OCI-LY7 (cell line): ENCODE measurements at regions not wholly inside any gene's neighbourhood (a gene's known extent, or its start where the extent isn't known, plus 50 kb on each side); places are given as distances from the start of the nearest gene placed in this dataset.

Experiments used
- BruUV-seq: library from RNA; stranded (reverse); fragments of 400-500 nt; replicated peaks from 2 replicates; lab custom pipeline; 2021; lab: Mats Ljungman, UMichigan
- CTCF ChIA-PET: fragments of 300-600 bp; sonication (Branson Sonifier 250); formaldehyde crosslinking; loops from one replicate; lab custom pipeline; 2022; ENCODE audit warnings: antibody characterized with exemption; ENCODE audit not compliant: unreplicated experiment; lab: Charles Lee
- POLR2A ChIA-PET: fragments of 300-600 bp; sonication (Branson Sonifier 250); formaldehyde crosslinking; loops from one replicate; lab custom pipeline; 2022; ENCODE audit warnings: antibody characterized with exemption; lab: Charles Lee
- DNase-seq: peaks from one replicate; pipeline ENCODE4 v3.0.0-alpha.2; 2015; ENCODE audit warnings: low spot score
- H2AFZ ChIP-seq: fragments of 200-600 bp; sonication (generic), shearing (Covaris generic); 2 replicates; pipeline ENCODE4 v1.6.1; 2014; ENCODE audit warnings: mild to moderate bottlenecking, antibody characterized with exemption, low read length, moderate library complexity
- H3K27ac ChIP-seq: fragments of 200-600 bp; sonication (generic); 2 replicates; pipeline ENCODE4 v1.5.1; 2014; ENCODE audit warnings: mixed run types, low read depth, mild to moderate bottlenecking, moderate library complexity, low read length, inconsistent platforms; ENCODE audit not compliant: poor library complexity, severe bottlenecking
- H3K36me3 ChIP-seq: fragments of 200-600 bp; sonication (generic); 2 replicates; pipeline ENCODE4 v1.6.1; 2014; ENCODE audit warnings: mild to moderate bottlenecking, antibody characterized with exemption, low read length, moderate library complexity, mixed read lengths; ENCODE audit not compliant: insufficient read depth
- H3K4me1 ChIP-seq: fragments of 200-600 bp; sonication (generic); 2 replicates; pipeline ENCODE4 v1.5.1; 2014; ENCODE audit warnings: mild to moderate bottlenecking, low read length; ENCODE audit not compliant: insufficient read depth, poor library complexity, severe bottlenecking
- H3K4me2 ChIP-seq: fragments of 200-600 bp; sonication (generic); 2 replicates; pipeline ENCODE4 v1.6.1; 2014; ENCODE audit warnings: mild to moderate bottlenecking, low read length
- H3K4me3 ChIP-seq: fragments of 200-600 bp; sonication (generic); 2 replicates; pipeline ENCODE4 v1.5.1; 2014; ENCODE audit warnings: mild to moderate bottlenecking, low read depth, low read length; ENCODE audit not compliant: poor library complexity, severe bottlenecking
- H3K79me2 ChIP-seq: fragments of 200-600 bp; sonication (generic); 2 replicates; pipeline ENCODE4 v1.6.1; 2016; ENCODE audit warnings: low read depth, mild to moderate bottlenecking, low read length, moderate library complexity, mixed read lengths; ENCODE audit not compliant: insufficient read depth
- H3K9me2 ChIP-seq: fragments of 200-600 bp; sonication (generic); 2 replicates; pipeline ENCODE4 v1.6.1; 2016; ENCODE audit warnings: mild to moderate bottlenecking, low read length, mixed read lengths; ENCODE audit not compliant: insufficient read depth
- H3K9me3 ChIP-seq: fragments of 200-600 bp; sonication (generic); 2 replicates; pipeline ENCODE4 v1.6.1; 2014; ENCODE audit warnings: mild to moderate bottlenecking, mixed run types, low read length, mixed read lengths
- H4K20me1 ChIP-seq: fragments of 200-600 bp; sonication (generic); 2 replicates; pipeline ENCODE4 v1.6.1; 2014; ENCODE audit warnings: mild to moderate bottlenecking, antibody characterized with exemption, low read length, moderate library complexity, mixed read lengths; ENCODE audit not compliant: insufficient read depth
- EZH2phosphoT487 ChIP-seq: fragments of 200-600 bp; sonication (generic); IDR thresholded peaks from 2 replicates; pipeline ENCODE4 v1.6.1; 2018; ENCODE audit warnings: low read depth, borderline replicate concordance, mild to moderate bottlenecking, mixed run types, antibody characterized with exemption, low read length, moderate library complexity, mixed read lengths
- intact Hi-C: fragments of 100-400 bp; cut with micrococcal nuclease; formaldehyde crosslinking; loops from one replicate; pipeline ENCODE4 v1.10.0; 2022; ENCODE audit not compliant: unreplicated experiment
- TF ChIP-seq, protein P1 (sequence below): fragments of 200-600 bp; sonication (generic); conservative IDR thresholded peaks from 2 replicates; pipeline ENCODE4 v1.5.1; 2014; ENCODE audit warnings: mild to moderate bottlenecking, antibody characterized with exemption, low read length, moderate library complexity, mixed read lengths

DNA sequence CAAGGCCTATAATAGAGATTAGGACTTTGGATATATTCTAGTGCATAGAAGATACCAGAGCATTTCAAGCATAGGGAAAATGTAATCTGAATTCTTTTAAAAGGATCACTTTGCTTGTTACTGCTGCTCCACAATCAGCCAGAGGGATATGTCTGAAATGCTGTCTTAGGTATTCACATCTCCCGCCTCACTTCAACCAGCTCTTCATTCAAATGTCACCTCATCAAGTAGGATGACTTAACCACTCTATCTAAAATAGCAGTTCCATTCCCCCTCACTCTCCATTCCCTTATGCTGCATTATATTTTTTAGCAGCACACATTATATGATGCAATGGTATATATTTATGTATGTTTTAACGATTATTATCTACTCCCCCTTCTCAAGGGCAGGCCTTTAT lies 500.3 kb upstream of the GRIA1 start:
- no peaks in the 10 kb centered on the region for H3K79me2 ChIP-seq
- ChIA-PET CTCF (no interaction called here), POLR2A (no interaction called here)
- no peak overlapping the region for H2AFZ ChIP-seq
- H3K36me3 ChIP-seq: no peaks in the 10 kb centered on the region
- intact Hi-C loops: no loop called here
- no peaks in the 10 kb centered on the region for H3K9me3 ChIP-seq
- no peak for DNase-seq
- H3K9me2 ChIP-seq: no peaks in the 10 kb centered on the region
- no peaks in the 10 kb centered on the region for H4K20me1 ChIP-seq
- no TSS peak for BruUV-seq
- no peak overlapping the region for H3K4me2 ChIP-seq
- TF ChIP-seq, protein P1, sequence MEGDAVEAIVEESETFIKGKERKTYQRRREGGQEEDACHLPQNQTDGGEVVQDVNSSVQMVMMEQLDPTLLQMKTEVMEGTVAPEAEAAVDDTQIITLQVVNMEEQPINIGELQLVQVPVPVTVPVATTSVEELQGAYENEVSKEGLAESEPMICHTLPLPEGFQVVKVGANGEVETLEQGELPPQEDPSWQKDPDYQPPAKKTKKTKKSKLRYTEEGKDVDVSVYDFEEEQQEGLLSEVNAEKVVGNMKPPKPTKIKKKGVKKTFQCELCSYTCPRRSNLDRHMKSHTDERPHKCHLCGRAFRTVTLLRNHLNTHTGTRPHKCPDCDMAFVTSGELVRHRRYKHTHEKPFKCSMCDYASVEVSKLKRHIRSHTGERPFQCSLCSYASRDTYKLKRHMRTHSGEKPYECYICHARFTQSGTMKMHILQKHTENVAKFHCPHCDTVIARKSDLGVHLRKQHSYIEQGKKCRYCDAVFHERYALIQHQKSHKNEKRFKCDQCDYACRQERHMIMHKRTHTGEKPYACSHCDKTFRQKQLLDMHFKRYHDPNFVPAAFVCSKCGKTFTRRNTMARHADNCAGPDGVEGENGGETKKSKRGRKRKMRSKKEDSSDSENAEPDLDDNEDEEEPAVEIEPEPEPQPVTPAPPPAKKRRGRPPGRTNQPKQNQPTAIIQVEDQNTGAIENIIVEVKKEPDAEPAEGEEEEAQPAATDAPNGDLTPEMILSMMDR: no peak
- no peak for TF ChIP-seq EZH2phosphoT487
- H3K4me1 ChIP-seq: no peaks in the 10 kb centered on the region
- no peak overlapping the region for H3K27ac ChIP-seq
- H3K4me3 ChIP-seq: no peak overlapping the region

DNA sequence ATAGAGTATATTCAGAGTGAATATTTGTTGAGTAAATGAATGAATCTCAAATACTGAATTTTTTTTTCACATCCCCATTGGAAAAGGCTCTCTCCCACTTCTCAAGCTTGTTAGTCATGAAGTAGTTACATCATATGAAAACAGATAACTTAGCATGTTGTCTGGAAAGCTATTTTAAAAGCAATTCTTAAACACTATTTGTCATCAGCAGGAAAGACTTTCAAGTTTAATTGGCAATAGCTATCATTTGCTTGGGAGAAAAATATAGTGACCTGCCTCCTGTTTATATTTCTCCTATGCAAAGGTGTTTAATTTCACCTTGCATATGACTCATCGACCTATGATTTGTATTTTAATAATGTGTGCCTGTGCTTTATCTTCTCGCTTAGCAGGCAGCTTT lies 499.8 kb upstream of the GRIA1 start:
- BruUV-seq: no TSS peak
- intact Hi-C loops: no loop called here

DNA sequence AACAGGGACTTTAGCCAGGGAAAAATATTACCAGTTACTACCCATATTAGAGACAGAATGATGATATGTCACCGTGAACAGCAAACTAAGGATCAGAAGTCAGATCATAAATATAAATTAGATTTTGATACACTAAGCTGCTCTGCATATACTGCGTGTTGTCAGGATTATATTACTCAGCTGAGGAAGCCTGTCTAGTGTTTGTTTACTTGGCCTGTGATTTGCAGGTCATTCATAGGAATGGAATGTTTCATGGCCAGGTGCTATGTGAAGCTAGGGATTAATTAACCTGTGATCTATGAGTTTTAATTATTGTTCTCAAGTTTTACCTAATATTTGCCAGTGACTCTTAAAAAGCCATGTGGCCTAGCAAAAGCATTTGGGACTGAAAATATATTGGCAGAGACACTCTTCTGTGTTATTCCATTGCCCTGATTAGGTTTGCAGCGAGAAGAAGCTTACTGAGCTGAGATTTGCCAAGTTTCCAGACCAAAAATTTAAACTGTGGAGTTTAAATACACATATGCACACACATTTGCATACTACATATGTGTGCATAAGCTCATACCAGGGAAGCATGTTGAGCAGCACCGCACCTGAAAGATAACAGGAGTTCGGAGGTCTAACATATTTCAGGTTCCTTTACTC lies 496.3 kb upstream of the GRIA1 start:
- no peaks in the 10 kb centered on the region for H3K79me2 ChIP-seq
- no peak overlapping the region for H3K27ac ChIP-seq
- ChIA-PET CTCF (no interaction called here), POLR2A (interaction anchor here (0.6 kb wide), 1 partner anchor 281 kb away, joined by 4 read pairs; no protein-coding TSS in a partner anchor)
- no TSS peak for BruUV-seq
- no peaks in the 10 kb centered on the region for H3K9me2 ChIP-seq
- no peak overlapping the region for H3K4me2 ChIP-seq
- intact Hi-C loops: no loop called here
- H3K36me3 ChIP-seq: no peaks in the 10 kb centered on the region
- no peaks in the 10 kb centered on the region for H3K4me1 ChIP-seq
- TF ChIP-seq EZH2phosphoT487: no peak
- TF ChIP-seq, protein P1: no peak
- no peak overlapping the region for H3K4me3 ChIP-seq
- no peak for DNase-seq
- H4K20me1 ChIP-seq: no peaks in the 10 kb centered on the region
- no peak overlapping the region for H2AFZ ChIP-seq
- H3K9me3 ChIP-seq: no peaks in the 10 kb centered on the region

More for the DNA sequence above, 499.8 kb upstream of the GRIA1 start:
- no peaks in the 10 kb centered on the region for H3K36me3 ChIP-seq
- TF ChIP-seq EZH2phosphoT487: no peak
- TF ChIP-seq, protein P1: no peak
- H2AFZ ChIP-seq: no peak overlapping the region
- no peak overlapping the region for H3K4me3 ChIP-seq
- no peak overlapping the region for H3K4me2 ChIP-seq
- no peak for DNase-seq
- no peaks in the 10 kb centered on the region for H3K4me1 ChIP-seq
- no peaks in the 10 kb centered on the region for H3K9me3 ChIP-seq
- H3K27ac ChIP-seq: no peak overlapping the region
- CTCF ChIA-PET: no interaction called here
- no peaks in the 10 kb centered on the region for H3K79me2 ChIP-seq
- POLR2A ChIA-PET: no interaction called here
- no peaks in the 10 kb centered on the region for H3K9me2 ChIP-seq
- no peaks in the 10 kb centered on the region for H4K20me1 ChIP-seq
